Gastroesophageal sphincter (tissue), 3 donors: ENCODE measurements at regions not wholly inside any gene's neighbourhood (a gene's known extent, or its start where the extent isn't known, plus 50 kb on each side); places are given as distances from the start of the nearest gene placed in this dataset.

Experiments used
- EP300 ChIP-seq: sonication (generic); formaldehyde crosslinking; IDR thresholded peaks from one replicate; pipeline ENCODE4 v1.6.1; 2017; ENCODE audit warnings: antibody characterized with exemption, mild to moderate bottlenecking
- POLR2A ChIP-seq, 2 donors: fragments of 450-650 bp; IDR thresholded peaks; one replicate each; pipeline ENCODE4 v1.6.1; 2017; ENCODE audit warnings: antibody characterized with exemption in 2 of 2, mild to moderate bottlenecking in 2 of 2, moderate library complexity in 1 of 2
- TF ChIP-seq, protein P1 (sequence below), 4 experiments: fragments of 200-600 bp in 2 of 4; fragments of 450-650 bp in 2 of 4; sonication (generic) in 1 of 4; IDR thresholded peaks; one replicate each; pipeline ENCODE4 v1.5.1; 2017 to 2019; ENCODE audit warnings: antibody characterized with exemption in 4 of 4, mild to moderate bottlenecking in 2 of 4, moderate library complexity in 2 of 4

DNA sequence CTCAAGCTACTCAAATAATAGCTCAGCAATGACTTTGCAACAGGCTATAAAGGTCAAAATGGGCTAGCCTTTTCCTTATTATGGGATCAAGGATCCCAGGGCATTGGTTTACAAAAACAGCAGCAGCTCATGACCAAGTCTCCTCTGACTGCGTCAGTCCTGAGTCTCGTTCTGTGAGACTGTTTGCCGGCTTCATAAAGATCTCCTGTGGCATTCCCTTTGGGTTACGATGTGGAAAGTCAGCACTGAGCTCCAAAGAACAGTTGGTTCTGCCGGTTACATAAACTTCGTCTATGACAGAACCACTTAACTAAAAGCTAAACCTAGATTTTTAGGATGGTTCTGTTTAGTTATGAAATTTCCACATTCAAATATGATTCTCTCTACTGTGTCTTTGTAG, 674.9 kb downstream of the ZEB2 start:
- TF ChIP-seq, protein P1, sequence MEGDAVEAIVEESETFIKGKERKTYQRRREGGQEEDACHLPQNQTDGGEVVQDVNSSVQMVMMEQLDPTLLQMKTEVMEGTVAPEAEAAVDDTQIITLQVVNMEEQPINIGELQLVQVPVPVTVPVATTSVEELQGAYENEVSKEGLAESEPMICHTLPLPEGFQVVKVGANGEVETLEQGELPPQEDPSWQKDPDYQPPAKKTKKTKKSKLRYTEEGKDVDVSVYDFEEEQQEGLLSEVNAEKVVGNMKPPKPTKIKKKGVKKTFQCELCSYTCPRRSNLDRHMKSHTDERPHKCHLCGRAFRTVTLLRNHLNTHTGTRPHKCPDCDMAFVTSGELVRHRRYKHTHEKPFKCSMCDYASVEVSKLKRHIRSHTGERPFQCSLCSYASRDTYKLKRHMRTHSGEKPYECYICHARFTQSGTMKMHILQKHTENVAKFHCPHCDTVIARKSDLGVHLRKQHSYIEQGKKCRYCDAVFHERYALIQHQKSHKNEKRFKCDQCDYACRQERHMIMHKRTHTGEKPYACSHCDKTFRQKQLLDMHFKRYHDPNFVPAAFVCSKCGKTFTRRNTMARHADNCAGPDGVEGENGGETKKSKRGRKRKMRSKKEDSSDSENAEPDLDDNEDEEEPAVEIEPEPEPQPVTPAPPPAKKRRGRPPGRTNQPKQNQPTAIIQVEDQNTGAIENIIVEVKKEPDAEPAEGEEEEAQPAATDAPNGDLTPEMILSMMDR (IDR thresholded peaks at IDR 0.05): no peak
- no peak for TF ChIP-seq POLR2A (IDR thresholded peaks at IDR 0.05)
- no peak for TF ChIP-seq EP300
